ENCODE measurements at regions not wholly inside any gene's neighbourhood (a gene's known extent, or its start where the extent isn't known, plus 50 kb on each side); places are given as distances from the start of the nearest gene placed in this dataset.

DNA sequence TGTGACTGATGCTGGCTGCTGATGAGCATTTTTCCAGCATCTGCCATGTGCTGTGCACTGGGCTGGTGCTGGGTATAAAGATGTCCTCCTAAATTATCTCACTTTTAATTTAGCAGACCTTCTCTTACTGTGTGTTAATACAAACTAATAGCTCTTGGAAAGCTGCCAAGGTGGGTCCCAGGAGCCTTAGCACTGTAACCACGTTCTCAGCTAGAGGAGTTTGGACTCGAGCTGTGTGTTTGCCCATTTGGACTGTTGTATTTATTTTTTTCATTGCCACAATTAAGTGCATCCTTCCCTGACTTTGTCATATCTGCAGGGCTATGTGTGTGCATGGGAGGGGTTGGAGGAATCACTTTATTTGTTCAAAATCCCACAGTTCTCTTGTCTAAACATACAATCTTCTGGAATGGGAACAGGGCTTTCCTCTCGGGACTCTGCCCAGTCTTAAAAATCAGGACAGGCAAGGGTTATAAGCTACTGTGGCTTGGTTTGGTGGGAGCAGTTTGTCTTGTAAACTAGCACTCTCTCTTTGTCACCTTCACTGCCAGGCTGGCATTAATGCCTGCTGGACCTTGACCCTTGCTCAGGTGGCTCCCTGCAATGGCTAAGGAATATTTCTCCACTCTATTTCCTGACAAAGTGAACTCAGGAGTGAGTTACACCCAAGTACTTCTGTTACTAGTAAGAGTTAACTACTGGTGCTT, 129.7 kb upstream of the MGAT5 start:
- RAD21 ChIA-PET (ENCODE audit: low non-redundant PET in 1 of 2, low total read pairs in 2 of 2, uncharacterized antibody in 2 of 2, unreplicated experiment in 2 of 2) = no interaction called here
- BruUV-seq (replicated peaks) = no TSS peak

More for the DNA sequence above, 129.7 kb upstream of the MGAT5 start:
- intact Hi-C loops (cut with micrococcal nuclease) = no loop called here
- Histone ChIP-seq H3K4me3 (replicated peaks in 1 of 2; ENCODE audit: low read depth in 1 of 2, low read length in 2 of 2) (no peak overlapping the region), H3K27me3 (ENCODE audit: insufficient read depth, low read length) (no peaks in the 10 kb centered on the region), H3K27ac (ENCODE audit: low read depth, low read length) (no peak overlapping the region), H3K9ac (ENCODE audit: low read length) (no peak overlapping the region), H3K9me3 (ENCODE audit: control insufficient read depth in 1 of 2, insufficient read depth in 1 of 2, low read depth in 1 of 2, low read length in 2 of 2) (no peaks in the 10 kb centered on the region), H3K9me2 (ENCODE audit: insufficient read depth) (no peaks in the 10 kb centered on the region), H2AFZ (ENCODE audit: low read depth, low read length, poor library complexity, severe bottlenecking) (no peak overlapping the region), H3K36me3 (ENCODE audit: control insufficient read depth in 1 of 2, insufficient read depth in 2 of 2, low read length in 2 of 2) (no peaks in the 10 kb centered on the region), H3K4me2 (ENCODE audit: low read length) (no peak overlapping the region), H4K20me1 (ENCODE audit: insufficient read depth) (no peaks in the 10 kb centered on the region), H3K79me2 (ENCODE audit: insufficient read depth, low read length) (peaks cover 68% of the 10 kb centered on the region), H3K4me1 (ENCODE audit: control insufficient read depth in 1 of 2, insufficient read depth in 2 of 2, low read length in 2 of 2) (peaks cover 7 to 10% of the 10 kb centered on the region in 2 experiments; a peak in 3 of 4 replicates)
- no peak for DNase-seq (ENCODE audit: low read depth, low spot score)
- ATAC-seq = no peak
- TF ChIP-seq, protein P1, sequence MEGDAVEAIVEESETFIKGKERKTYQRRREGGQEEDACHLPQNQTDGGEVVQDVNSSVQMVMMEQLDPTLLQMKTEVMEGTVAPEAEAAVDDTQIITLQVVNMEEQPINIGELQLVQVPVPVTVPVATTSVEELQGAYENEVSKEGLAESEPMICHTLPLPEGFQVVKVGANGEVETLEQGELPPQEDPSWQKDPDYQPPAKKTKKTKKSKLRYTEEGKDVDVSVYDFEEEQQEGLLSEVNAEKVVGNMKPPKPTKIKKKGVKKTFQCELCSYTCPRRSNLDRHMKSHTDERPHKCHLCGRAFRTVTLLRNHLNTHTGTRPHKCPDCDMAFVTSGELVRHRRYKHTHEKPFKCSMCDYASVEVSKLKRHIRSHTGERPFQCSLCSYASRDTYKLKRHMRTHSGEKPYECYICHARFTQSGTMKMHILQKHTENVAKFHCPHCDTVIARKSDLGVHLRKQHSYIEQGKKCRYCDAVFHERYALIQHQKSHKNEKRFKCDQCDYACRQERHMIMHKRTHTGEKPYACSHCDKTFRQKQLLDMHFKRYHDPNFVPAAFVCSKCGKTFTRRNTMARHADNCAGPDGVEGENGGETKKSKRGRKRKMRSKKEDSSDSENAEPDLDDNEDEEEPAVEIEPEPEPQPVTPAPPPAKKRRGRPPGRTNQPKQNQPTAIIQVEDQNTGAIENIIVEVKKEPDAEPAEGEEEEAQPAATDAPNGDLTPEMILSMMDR (IDR thresholded peaks at IDR 0.05 in 2 of 3, conservative IDR thresholded peaks at IDR 0.05 in 1 of 3; ENCODE audit: borderline replicate concordance in 1 of 3, insufficient read depth in 1 of 3, low read depth in 2 of 3, low read length in 2 of 3) = no peak
- TF ChIP-seq EZH2 (IDR thresholded peaks at IDR 0.05) = no peak
- no peak for TF ChIP-seq FOSL1 (IDR thresholded peaks at IDR 0.05; ENCODE audit: low read depth)
- TF ChIP-seq POLR2A (IDR thresholded peaks at IDR 0.05; ENCODE audit: borderline replicate concordance, extremely low read depth, insufficient read depth, insufficient read length) = no peak
- no peak for TF ChIP-seq ZFX (IDR thresholded peaks at IDR 0.05)
- TF ChIP-seq ZBTB33 (IDR thresholded peaks at IDR 0.05; ENCODE audit: extremely low read depth, insufficient replicate concordance, low read length) = no peak
- no peak for TF ChIP-seq ELF1 (IDR thresholded peaks at IDR 0.05; ENCODE audit: borderline replicate concordance, low read depth)
- TF ChIP-seq, protein P2, sequence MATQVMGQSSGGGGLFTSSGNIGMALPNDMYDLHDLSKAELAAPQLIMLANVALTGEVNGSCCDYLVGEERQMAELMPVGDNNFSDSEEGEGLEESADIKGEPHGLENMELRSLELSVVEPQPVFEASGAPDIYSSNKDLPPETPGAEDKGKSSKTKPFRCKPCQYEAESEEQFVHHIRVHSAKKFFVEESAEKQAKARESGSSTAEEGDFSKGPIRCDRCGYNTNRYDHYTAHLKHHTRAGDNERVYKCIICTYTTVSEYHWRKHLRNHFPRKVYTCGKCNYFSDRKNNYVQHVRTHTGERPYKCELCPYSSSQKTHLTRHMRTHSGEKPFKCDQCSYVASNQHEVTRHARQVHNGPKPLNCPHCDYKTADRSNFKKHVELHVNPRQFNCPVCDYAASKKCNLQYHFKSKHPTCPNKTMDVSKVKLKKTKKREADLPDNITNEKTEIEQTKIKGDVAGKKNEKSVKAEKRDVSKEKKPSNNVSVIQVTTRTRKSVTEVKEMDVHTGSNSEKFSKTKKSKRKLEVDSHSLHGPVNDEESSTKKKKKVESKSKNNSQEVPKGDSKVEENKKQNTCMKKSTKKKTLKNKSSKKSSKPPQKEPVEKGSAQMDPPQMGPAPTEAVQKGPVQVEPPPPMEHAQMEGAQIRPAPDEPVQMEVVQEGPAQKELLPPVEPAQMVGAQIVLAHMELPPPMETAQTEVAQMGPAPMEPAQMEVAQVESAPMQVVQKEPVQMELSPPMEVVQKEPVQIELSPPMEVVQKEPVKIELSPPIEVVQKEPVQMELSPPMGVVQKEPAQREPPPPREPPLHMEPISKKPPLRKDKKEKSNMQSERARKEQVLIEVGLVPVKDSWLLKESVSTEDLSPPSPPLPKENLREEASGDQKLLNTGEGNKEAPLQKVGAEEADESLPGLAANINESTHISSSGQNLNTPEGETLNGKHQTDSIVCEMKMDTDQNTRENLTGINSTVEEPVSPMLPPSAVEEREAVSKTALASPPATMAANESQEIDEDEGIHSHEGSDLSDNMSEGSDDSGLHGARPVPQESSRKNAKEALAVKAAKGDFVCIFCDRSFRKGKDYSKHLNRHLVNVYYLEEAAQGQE (IDR thresholded peaks at IDR 0.05; ENCODE audit: low read depth) = no peak
- TF ChIP-seq SP1 (IDR thresholded peaks at IDR 0.05; ENCODE audit: low read depth) = no peak
- TF ChIP-seq CBX3 (IDR thresholded peaks at IDR 0.05; ENCODE audit: low read depth) = no peak
- TF ChIP-seq, protein P3, sequence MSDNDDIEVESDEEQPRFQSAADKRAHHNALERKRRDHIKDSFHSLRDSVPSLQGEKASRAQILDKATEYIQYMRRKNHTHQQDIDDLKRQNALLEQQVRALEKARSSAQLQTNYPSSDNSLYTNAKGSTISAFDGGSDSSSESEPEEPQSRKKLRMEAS (IDR thresholded peaks at IDR 0.05) = no peak
- ChIA-PET POLR2A (no interaction called here), CTCF (no interaction called here)
